NT2/D1 (cell line): ENCODE measurements at regions not wholly inside any gene's neighbourhood (a gene's known extent, or its start where the extent isn't known, plus 50 kb on each side); places are given as distances from the start of the nearest gene placed in this dataset.

Experiments used
- YY1 ChIP-seq: IDR thresholded peaks from 2 replicates; pipeline ENCODE4 v1.6.1; 2011; ENCODE audit not compliant: insufficient read length, insufficient read depth
- ZNF274 ChIP-seq: IDR thresholded peaks from 2 replicates; pipeline ENCODE4 v1.6.1; 2011; ENCODE audit warnings: mild to moderate bottlenecking, low read depth, low read length

- TF ChIP-seq ZNF274: no peak
- no peak for TF ChIP-seq YY1
These were observed 746.2 kb downstream of the TUSC7 start for GRCh38 chr3:117455782-117456181.
